Gastroesophageal sphincter (tissue), 4 donors: ENCODE measurements at regions not wholly inside any gene's neighbourhood (a gene's known extent, or its start where the extent isn't known, plus 50 kb on each side); places are given as distances from the start of the nearest gene placed in this dataset.
"Not testable (repeated sequence)": the region's sequence is repeated elsewhere in the genome, so short reads cannot be mapped to it uniquely, and the experiment has no call there.

Experiments
- ATAC-seq: fragments of 150-250 bp; one replicate; pipeline ENCODE4 v1.9.1; 2016; ENCODE audit warnings: mild to moderate bottlenecking, moderate library complexity
- H3K27ac ChIP-seq, 4 donors: fragments of 200-600 bp; sonication (generic) in 3 of 4; 1 replicate in 3 of 4; 2 replicates in 1 of 4; pipeline ENCODE4 v1.5.1; 2016 to 2019
- H3K27me3 ChIP-seq: fragments of 200-600 bp; sonication (generic); one replicate; pipeline ENCODE4 v1.5.1; 2019
- H3K36me3 ChIP-seq, 2 donors: fragments of 200-600 bp; sonication (generic); one replicate each; pipeline ENCODE4 v1.5.1; 2019; ENCODE audit warnings: control low read depth in 1 of 2
- H3K4me1 ChIP-seq, 3 donors: fragments of 200-600 bp; sonication (generic); 1 replicate in 2 of 3; 2 replicates in 1 of 3; pipeline ENCODE4 v1.5.1; 2016 to 2019; ENCODE audit warnings: control low read depth in 2 of 3
- H3K4me3 ChIP-seq, 2 donors: fragments of 200-600 bp; sonication (generic); one replicate each; pipeline ENCODE4 v1.5.1; 2019; ENCODE audit warnings: mild to moderate bottlenecking in 1 of 2, moderate library complexity in 1 of 2
- H3K9me3 ChIP-seq, 3 donors: fragments of 200-600 bp; sonication (generic); one replicate each; pipeline ENCODE4 v1.5.1; 2017 to 2019; ENCODE audit warnings: control low read depth in 2 of 3
- EP300 ChIP-seq: sonication (generic); formaldehyde crosslinking; IDR thresholded peaks from one replicate; pipeline ENCODE4 v1.6.1; 2017; ENCODE audit warnings: antibody characterized with exemption, mild to moderate bottlenecking
- POLR2A ChIP-seq, 2 donors: fragments of 450-650 bp; IDR thresholded peaks; one replicate each; pipeline ENCODE4 v1.6.1; 2017; ENCODE audit warnings: antibody characterized with exemption in 2 of 2, mild to moderate bottlenecking in 2 of 2, moderate library complexity in 1 of 2
- POLR2AphosphoS5 ChIP-seq: sonication (generic); formaldehyde crosslinking; IDR thresholded peaks from one replicate; pipeline ENCODE4 v1.6.1; 2017; ENCODE audit warnings: antibody characterized with exemption
- WGBS, 2 donors: methylation state at CpG; one replicate each; pipeline ENCODE4 v1.1.5; 2018; ENCODE audit warnings: low coverage in 1 of 2; 5-methylcytosine and 5-hydroxymethylcytosine counted together
- TF ChIP-seq, protein P1 (sequence below), 4 experiments: fragments of 200-600 bp in 2 of 4; fragments of 450-650 bp in 2 of 4; sonication (generic) in 1 of 4; IDR thresholded peaks; one replicate each; pipeline ENCODE4 v1.5.1; 2017 to 2019; ENCODE audit warnings: antibody characterized with exemption in 4 of 4, mild to moderate bottlenecking in 2 of 4, moderate library complexity in 2 of 4

- Histone ChIP-seq H3K9me3 (peaks cover 0 to 10% (median 0%) of the 10 kb centered on the region in 3 donors), H3K4me3 (no peak overlapping the region), H3K36me3 (no peaks in the 10 kb centered on the region), H3K4me1 (no peaks in the 10 kb centered on the region), H3K27me3 (peaks cover 9% of the 10 kb centered on the region), H3K27ac (no peak overlapping the region)
- 76 to 88% methylated on average over 9 to 10 of the region's 12 CpGs for WGBS, 2 donors
- TF ChIP-seq EP300 (no peak), POLR2A (IDR thresholded peaks at IDR 0.05) (no peak), POLR2AphosphoS5 (no peak)
- TF ChIP-seq, protein P1, sequence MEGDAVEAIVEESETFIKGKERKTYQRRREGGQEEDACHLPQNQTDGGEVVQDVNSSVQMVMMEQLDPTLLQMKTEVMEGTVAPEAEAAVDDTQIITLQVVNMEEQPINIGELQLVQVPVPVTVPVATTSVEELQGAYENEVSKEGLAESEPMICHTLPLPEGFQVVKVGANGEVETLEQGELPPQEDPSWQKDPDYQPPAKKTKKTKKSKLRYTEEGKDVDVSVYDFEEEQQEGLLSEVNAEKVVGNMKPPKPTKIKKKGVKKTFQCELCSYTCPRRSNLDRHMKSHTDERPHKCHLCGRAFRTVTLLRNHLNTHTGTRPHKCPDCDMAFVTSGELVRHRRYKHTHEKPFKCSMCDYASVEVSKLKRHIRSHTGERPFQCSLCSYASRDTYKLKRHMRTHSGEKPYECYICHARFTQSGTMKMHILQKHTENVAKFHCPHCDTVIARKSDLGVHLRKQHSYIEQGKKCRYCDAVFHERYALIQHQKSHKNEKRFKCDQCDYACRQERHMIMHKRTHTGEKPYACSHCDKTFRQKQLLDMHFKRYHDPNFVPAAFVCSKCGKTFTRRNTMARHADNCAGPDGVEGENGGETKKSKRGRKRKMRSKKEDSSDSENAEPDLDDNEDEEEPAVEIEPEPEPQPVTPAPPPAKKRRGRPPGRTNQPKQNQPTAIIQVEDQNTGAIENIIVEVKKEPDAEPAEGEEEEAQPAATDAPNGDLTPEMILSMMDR (IDR thresholded peaks at IDR 0.05) = no peak
- ATAC-seq = no peak
Measured at GRCh38 chr17:21756856-21757619, 64.7 kb downstream of the KCNJ18 start.

DNA sequence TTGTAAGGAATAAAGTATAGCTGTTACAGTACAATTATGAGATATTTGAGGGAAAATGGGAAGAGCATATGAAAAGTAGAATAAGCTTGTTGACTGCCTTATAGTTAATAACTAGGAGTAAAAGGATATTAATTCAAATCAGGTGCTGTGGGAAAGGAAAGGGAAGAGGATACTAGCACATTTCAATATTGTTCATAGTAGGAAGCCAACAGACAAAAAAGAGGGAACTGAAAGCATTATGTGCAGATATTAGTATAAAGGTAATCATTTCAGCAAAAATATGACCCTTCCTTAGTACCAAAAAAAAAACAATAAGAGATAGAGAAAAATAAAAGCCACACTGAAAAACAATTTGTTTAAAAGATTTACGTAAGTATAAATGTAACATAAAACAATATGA lies 67.3 kb downstream of the KCNJ18 start:
- H3K9me3 ChIP-seq = peaks cover 0 to 10% (median 0%) of the 10 kb centered on the region in 3 donors
- not testable (repeated sequence) for ATAC-seq, H3K4me3 ChIP-seq, H3K4me1 ChIP-seq, H3K36me3 ChIP-seq, H3K27ac ChIP-seq, H3K27me3 ChIP-seq
- no CpG with 5 or more reads among the region's 1 CpG for whole genome bisulfite sequencing, 2 donors

DNA sequence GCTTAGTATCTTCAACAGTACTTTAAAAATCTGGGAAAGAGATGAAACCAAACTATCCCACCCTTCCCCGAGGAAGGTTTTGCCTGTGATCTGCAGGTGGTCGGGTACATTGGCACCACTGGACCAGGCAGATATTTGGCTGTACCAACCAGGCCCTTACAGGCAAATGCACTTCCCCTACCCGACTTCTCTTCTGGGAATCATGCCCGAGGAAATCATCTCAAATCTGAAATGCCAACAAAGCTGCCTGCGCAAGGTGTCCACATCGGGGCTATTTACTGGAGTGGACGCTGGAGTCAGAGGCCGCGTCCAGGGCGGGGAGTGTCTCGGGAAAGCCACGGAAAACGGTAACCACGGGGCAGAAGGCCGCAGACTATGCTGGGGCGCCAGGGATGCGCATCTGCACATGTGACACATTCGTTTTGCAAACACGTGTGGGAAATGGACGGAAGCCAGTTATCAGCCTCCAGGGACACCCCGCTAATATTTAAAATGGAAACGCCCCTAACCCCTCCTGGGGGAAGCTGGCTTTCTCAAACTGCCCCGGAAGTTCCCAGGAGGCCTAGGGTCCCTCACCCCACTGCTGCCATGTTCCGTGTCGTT lies 71.5 kb downstream of the KCNJ18 start:
- not testable (repeated sequence) for H3K27ac ChIP-seq, H3K4me3 ChIP-seq, H3K9me3 ChIP-seq, ATAC-seq, H3K4me1 ChIP-seq, H3K36me3 ChIP-seq, H3K27me3 ChIP-seq
- 76 to 89% methylated on average over 14 to 19 of the region's 25 CpGs for WGBS, 2 donors

- not testable (repeated sequence) for H3K27me3 ChIP-seq, H3K27ac ChIP-seq, H3K36me3 ChIP-seq, ATAC-seq, H3K9me3 ChIP-seq, H3K4me3 ChIP-seq, H3K4me1 ChIP-seq
- 13 to 70% methylated on average over 1 to 5 of the region's 11 CpGs for WGBS, 2 donors
Measured at GRCh38 chr17:21765651-21766290, 73.4 kb downstream of the KCNJ18 start.

DNA sequence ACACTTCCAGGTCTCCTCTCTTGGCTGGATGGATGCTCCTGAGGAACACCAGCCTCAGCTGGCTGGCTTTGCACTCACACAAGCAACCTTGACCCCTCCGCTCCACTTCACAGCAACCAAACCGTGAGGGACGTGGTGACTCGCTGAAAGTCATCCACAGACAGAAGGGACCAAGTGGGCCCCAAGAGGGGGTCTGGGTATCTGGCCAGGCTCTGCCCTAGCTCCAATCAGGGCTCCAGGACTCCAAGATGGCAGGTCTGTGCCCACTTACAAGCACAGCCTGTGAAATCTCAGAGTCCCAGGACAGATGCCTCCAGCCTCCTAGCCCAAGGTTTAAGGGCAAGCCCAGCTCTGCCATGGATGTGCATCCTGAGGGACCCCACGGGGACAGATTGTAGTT lies 74.2 kb downstream of the KCNJ18 start:
- not testable (repeated sequence) for ATAC-seq, H3K9me3 ChIP-seq, H3K27ac ChIP-seq, H3K4me3 ChIP-seq, H3K36me3 ChIP-seq, H3K4me1 ChIP-seq, H3K27me3 ChIP-seq
- no CpG with 5 or more reads among the region's 5 CpGs for WGBS, 2 donors

DNA sequence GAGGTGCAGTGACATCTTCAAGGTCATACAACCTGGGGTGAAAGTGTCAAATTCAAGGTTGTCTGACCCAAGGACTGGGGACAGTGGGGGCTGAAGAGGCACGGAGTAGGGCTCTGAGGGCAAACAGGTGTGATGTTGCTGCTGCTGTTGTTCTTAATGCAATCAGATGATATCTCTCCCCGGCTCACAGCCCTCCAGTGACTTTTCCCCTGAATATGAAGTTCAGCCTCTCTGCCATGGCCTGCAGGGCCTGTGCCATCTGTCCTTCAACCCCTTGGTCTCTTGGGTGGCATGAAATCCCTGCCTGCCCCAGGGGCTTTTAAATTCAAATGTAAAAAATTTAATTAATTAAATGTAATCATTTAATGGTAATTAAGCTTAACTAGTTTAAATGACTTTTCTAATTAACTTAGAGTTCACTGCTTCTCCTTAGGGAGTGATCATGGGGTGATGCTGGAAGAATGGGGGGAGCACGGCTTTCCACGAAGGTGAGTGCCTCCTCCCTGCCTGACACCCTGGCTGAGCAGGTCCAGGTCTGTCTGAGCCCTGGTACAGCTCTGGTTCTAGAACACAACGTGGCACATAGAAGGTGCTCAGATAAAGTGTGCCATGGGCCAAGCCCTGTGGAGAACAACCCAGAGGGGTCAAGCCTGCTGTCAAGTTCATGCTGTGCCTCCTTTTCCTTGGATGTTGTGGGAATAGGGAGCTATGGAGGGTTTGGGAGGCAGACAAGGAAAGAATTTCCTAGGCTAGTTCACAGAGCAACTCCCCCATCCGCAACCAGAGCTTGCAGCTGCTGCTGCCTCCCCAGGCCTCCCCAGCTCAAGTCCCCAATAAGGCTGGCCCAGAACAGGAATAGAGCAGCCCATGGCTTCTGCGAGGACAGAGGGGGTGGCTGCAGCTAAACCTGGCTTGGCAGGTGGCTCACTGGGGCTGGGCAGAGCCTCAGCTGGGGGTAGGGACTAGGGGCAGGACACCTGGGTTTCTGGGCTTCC lies 75.1 kb downstream of the KCNJ18 start:
- not testable (repeated sequence) for H3K27me3 ChIP-seq, H3K4me3 ChIP-seq, H3K4me1 ChIP-seq, H3K36me3 ChIP-seq, ATAC-seq, H3K9me3 ChIP-seq, H3K27ac ChIP-seq
- 32 to 67% methylated on average over 1 to 4 of the region's 7 CpGs for WGBS, 2 donors

DNA sequence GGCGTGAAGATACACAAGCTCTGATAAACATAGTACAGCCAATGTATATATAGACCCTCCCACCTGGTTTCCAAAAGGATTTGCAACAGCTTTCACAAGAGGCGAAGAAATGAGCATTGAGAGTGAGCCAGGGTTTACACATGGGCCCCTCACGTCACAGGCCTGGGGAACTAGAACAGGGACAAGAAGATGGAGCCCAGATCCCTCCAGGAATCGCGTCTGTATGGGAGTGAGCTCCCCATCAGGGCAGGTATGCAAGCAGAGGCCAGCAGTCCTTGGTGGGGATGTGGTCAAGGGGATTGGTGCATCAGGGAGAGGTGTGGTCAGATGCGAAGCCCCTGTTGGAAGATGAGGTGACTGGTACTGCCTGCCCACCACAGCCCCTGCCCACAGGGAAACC lies 75.9 kb downstream of the KCNJ18 start:
- H3K4me1 ChIP-seq, ATAC-seq, H3K27ac ChIP-seq, H3K4me3 ChIP-seq, H3K36me3 ChIP-seq, H3K9me3 ChIP-seq, H3K27me3 ChIP-seq: not testable (repeated sequence)
- 40 to 69% methylated on average over 4 to 5 of the region's 6 CpGs for WGBS, 2 donors

DNA sequence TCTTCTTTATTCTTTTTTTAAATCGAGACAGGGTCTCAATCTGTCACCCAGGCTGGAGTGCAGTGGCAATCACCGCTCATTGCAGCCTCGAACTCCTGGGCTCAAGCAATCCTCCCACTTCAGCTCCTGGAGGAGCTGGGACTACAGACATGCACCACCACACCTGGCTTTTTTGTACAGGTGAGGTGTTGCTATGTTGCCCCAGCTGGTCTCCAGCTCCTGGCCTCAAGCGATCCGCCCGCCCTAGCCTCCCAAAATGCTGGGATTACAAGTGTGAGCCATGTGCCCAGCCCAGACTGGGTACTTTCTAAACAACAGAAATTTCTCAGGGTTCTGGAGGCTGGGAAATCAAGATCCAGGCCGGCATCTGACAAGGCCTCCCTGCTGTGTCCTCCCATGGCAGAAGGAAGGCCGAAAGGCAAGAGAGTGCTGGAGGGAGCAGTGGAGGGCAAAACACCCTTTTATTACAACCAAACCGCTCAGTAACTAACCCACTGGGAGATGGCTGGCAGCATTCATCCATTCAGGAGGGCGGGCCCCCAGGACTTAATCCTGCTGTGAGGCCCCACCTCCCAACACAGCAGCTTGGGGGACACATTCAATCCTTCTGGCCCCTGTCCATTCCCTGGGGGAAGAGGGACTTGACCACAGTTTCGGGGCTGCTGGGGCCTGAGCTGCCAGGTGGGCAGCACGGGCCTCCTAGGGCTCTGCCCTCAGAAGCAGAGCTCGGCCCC lies 76.6 kb downstream of the KCNJ18 start:
- H3K27ac ChIP-seq, H3K36me3 ChIP-seq, H3K4me1 ChIP-seq, ATAC-seq, H3K9me3 ChIP-seq, H3K4me3 ChIP-seq, H3K27me3 ChIP-seq: not testable (repeated sequence)
- WGBS, 2 donors = 71 to 72% methylated on average over 4 to 6 of the region's 13 CpGs

- not testable (repeated sequence) for H3K36me3 ChIP-seq, H3K4me1 ChIP-seq, H3K27me3 ChIP-seq, ATAC-seq, H3K9me3 ChIP-seq, H3K27ac ChIP-seq, H3K4me3 ChIP-seq
- WGBS, 2 donors = 83% methylated on average over 4 of the region's 16 CpGs; no CpG with 5 or more reads in 1 of the 2 donors
Measured at GRCh38 chr17:21769781-21770180, 77.5 kb downstream of the KCNJ18 start.

GRCh38 chr17:21770466-21771446 lies 78.4 kb downstream of the KCNJ18 start:
- not testable (repeated sequence) for H3K4me1 ChIP-seq, H3K36me3 ChIP-seq, H3K27ac ChIP-seq, H3K9me3 ChIP-seq, H3K27me3 ChIP-seq
- ATAC-seq = peak; percentile 88
- no CpG with 5 or more reads among the region's 70 CpGs for WGBS, 2 donors
- H3K4me3 ChIP-seq = peak overlapping the region in 1 of 2 donors; percentile 8
